ENCODE measurements at regions not wholly inside any gene's neighbourhood (a gene's known extent, or its start where the extent isn't known, plus 50 kb on each side); places are given as distances from the start of the nearest gene placed in this dataset.

- no peak overlapping the region for H3K56ac ChIP-seq (ENCODE audit: extremely low read depth, insufficient read depth, low read length)
- H3K27ac ChIP-seq (ENCODE audit: insufficient read depth, low read length), result no peak overlapping the region
- H4K8ac ChIP-seq (ENCODE audit: low read depth in 2 of 2, low read length in 2 of 2), result no peak overlapping the region
- H3K79me1 ChIP-seq (ENCODE audit: low read depth in 1 of 2, low read length in 2 of 2), result no peaks in the 10 kb centered on the region
- H3K14ac ChIP-seq (replicated peaks; ENCODE audit: low read depth, low read length), result no peak overlapping the region
- intact Hi-C loops (cut with micrococcal nuclease) (no loop called here), dilution Hi-C loops (cut with HindIII; ENCODE audit: low sequenced_read_pairs, unreplicated experiment) (no loop called here), in situ Hi-C loops (cut with MboI; ENCODE audit: low sequenced_read_pairs) (no loop called here)
- H3K27me3 ChIP-seq (ENCODE audit: control insufficient read depth, insufficient read depth, low read length), result peaks cover 28% of the 10 kb centered on the region
- H3K36me3 ChIP-seq (ENCODE audit: control insufficient read depth, insufficient read depth, low read length), result no peaks in the 10 kb centered on the region
- ChIA-PET CTCF (no interaction called here), POLR2A (ENCODE audit: unreplicated experiment) (no interaction called here)
- no peak overlapping the region for H2BK20ac ChIP-seq (ENCODE audit: low read depth, low read length)
- H3K4me2 ChIP-seq (ENCODE audit: low read depth, low read length), result no peak overlapping the region
- H2BK120ac ChIP-seq (ENCODE audit: low read depth, low read length), result no peak overlapping the region
- H2BK15ac ChIP-seq (ENCODE audit: low read depth, low read length), result no peak overlapping the region
- H3K9me3 ChIP-seq (ENCODE audit: control insufficient read depth, insufficient read depth, low read length), result no peaks in the 10 kb centered on the region
- no peak overlapping the region for H3K23ac ChIP-seq (ENCODE audit: low read depth, low read length)
- H2AK9ac ChIP-seq (replicated peaks; ENCODE audit: low read depth, low read length, poor library complexity), result no peak overlapping the region
- H4K20me1 ChIP-seq (ENCODE audit: insufficient read depth, low read length), result no peaks in the 10 kb centered on the region
- DNase-seq (no peak), ATAC-seq (ENCODE audit: low read depth) (no peak)
- no peak overlapping the region for H3K4me3 ChIP-seq (ENCODE audit: insufficient read depth, low read depth, low read length)
- no peaks in the 10 kb centered on the region for H3K4me1 ChIP-seq (ENCODE audit: control insufficient read depth, insufficient read depth, low read length)
- no peak overlapping the region for H3K18ac ChIP-seq (ENCODE audit: low read depth, low read length)
- H3K4ac ChIP-seq (ENCODE audit: low read depth, low read length), result no peak overlapping the region
- no peak overlapping the region for H2AK5ac ChIP-seq (ENCODE audit: low read depth, low read length)
- no peak overlapping the region for H3K9ac ChIP-seq (ENCODE audit: low read depth, low read length)
- no peak overlapping the region for H4K91ac ChIP-seq (ENCODE audit: insufficient read depth, low read depth, low read length)
- no peak overlapping the region for H2BK5ac ChIP-seq (ENCODE audit: low read depth, low read length, poor library complexity, severe bottlenecking)
- TF ChIP-seq MAFK (IDR thresholded peaks at IDR 0.05; ENCODE audit: low read depth, low read length) (no peak), CHD1 (IDR thresholded peaks at IDR 0.05; ENCODE audit: low read depth, low read length) (no peak), CTCF (conservative IDR thresholded peaks at IDR 0.05; ENCODE audit: low read depth, low read length) (no peak), MAZ (IDR thresholded peaks at IDR 0.05; ENCODE audit: borderline replicate concordance, low read depth, low read length) (no peak), RCOR1 (IDR thresholded peaks at IDR 0.05; ENCODE audit: insufficient replicate concordance, low read length) (no peak)
- no CpG with 5 or more reads among the region's 14 CpGs for WGBS, 2 experiments (ENCODE audit: extremely low coverage in 2 of 2, insufficient read length in 1 of 2)
- H3K9me1 ChIP-seq (ENCODE audit: insufficient read depth, low read length), result no peaks in the 10 kb centered on the region
- BruUV-seq (replicated peaks), result no TSS peak
- no peak overlapping the region for H2AFZ ChIP-seq (replicated peaks; ENCODE audit: low read length, poor library complexity)
- no peak overlapping the region for H4K5ac ChIP-seq (ENCODE audit: low read depth, low read length)
Measured at GRCh38 chr2:65608916-65609315, 176.5 kb upstream of the SPRED2 start.

Data from IMR-90 (cell line).